ENCODE measurements at regions not wholly inside any gene's neighbourhood (a gene's known extent, or its start where the extent isn't known, plus 50 kb on each side); places are given as distances from the start of the nearest gene placed in this dataset.
"Not testable (repeated sequence)": the region's sequence is repeated elsewhere in the genome, so short reads cannot be mapped to it uniquely, and the experiment has no call there.

DNA sequence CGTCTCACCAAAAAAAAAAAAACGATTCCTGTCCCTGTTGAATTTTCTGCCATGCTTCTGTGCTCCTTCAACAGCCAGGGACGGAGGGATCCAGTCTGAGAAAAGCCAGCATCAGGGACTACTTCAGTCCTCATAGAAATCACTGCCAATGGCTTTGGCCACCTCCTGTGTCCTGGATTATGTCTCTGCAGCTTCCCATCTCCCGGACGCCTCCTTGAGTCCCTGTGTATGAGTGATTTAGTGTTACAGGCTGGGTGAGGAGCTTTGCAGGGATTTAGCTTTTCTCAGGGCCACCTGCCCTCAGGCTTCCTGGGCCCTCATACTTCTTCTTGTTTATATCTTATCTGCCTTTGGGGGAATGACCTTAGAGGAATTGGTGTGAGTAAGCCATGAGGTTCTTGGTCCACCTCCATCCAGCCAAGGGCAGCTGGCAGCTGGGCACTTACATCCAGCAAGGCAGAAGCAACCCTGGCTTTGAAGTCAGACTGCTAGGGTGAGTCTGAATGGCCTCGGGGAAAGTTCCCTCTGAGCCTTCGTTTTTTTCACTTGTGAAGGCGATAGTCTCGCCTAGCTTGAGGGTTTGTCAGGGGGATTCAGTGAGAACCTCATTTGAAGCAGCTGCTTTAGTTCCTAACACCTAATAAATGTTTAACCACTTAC, 65.6 kb downstream of the NPIPB11 start:
- Histone ChIP-seq H4K91ac (ENCODE audit: insufficient read depth, low read depth, low read length) (peak overlapping the region; percentile 75), H3K27ac (ENCODE audit: insufficient read depth, low read length) (peak overlapping the region; percentile 93), H2BK20ac (ENCODE audit: low read depth, low read length) (peak overlapping the region; percentile 80), H3K9ac (ENCODE audit: low read depth, low read length) (peak overlapping the region; percentile 23; the same call in 1 of the 2 replicates), H3K23ac (ENCODE audit: low read depth, low read length) (peak overlapping the region; percentile 78), H3K4ac (ENCODE audit: low read depth, low read length) (peak overlapping the region; percentile 84), H4K5ac (ENCODE audit: low read depth, low read length) (peak overlapping the region; percentile 92; the same call in 1 of the 2 replicates), H4K8ac (ENCODE audit: low read depth in 2 of 2, low read length in 2 of 2) (peak overlapping the region in 1 of 2 experiments; percentile 8; a peak in 1 of 4 replicates), H2BK5ac (ENCODE audit: low read depth, low read length, poor library complexity, severe bottlenecking) (peak overlapping the region; percentile 45), H2AK5ac (ENCODE audit: low read depth, low read length) (peak overlapping the region; percentile 49), H3K14ac (replicated peaks; ENCODE audit: low read depth, low read length) (peak overlapping the region; percentile 87; the same call in 1 of the 2 replicates), H2BK120ac (ENCODE audit: low read depth, low read length) (peak overlapping the region; percentile 83), H3K4me2 (ENCODE audit: low read depth, low read length) (peak overlapping the region; percentile 62; the same call in 1 of the 2 replicates), H3K18ac (ENCODE audit: low read depth, low read length) (peak overlapping the region; percentile 95)
- H3K9me3 ChIP-seq (ENCODE audit: control insufficient read depth, insufficient read depth, low read length); H2AK9ac ChIP-seq (replicated peaks; ENCODE audit: low read depth, low read length, poor library complexity); POLR2A ChIA-PET (ENCODE audit: unreplicated experiment); H2AFZ ChIP-seq (replicated peaks; ENCODE audit: low read length, poor library complexity); H3K79me1 ChIP-seq (ENCODE audit: low read depth in 1 of 2, low read length in 2 of 2); H3K4me3 ChIP-seq (ENCODE audit: insufficient read depth, low read depth, low read length); H3K56ac ChIP-seq (ENCODE audit: extremely low read depth, insufficient read depth, low read length); H3K27me3 ChIP-seq (ENCODE audit: control insufficient read depth, insufficient read depth, low read length); H3K36me3 ChIP-seq (ENCODE audit: control insufficient read depth, insufficient read depth, low read length); H3K4me1 ChIP-seq (ENCODE audit: control insufficient read depth, insufficient read depth, low read length); H4K20me1 ChIP-seq (ENCODE audit: insufficient read depth, low read length); intact Hi-C loops (cut with micrococcal nuclease); H3K9me1 ChIP-seq (ENCODE audit: insufficient read depth, low read length); in situ Hi-C loops (cut with MboI; ENCODE audit: low sequenced_read_pairs); H2BK15ac ChIP-seq (ENCODE audit: low read depth, low read length); BruUV-seq (replicated peaks); dilution Hi-C loops (cut with HindIII; ENCODE audit: low sequenced_read_pairs, unreplicated experiment): not testable (repeated sequence)
- no CpG with 5 or more reads among the region's 9 CpGs for WGBS, 2 experiments (ENCODE audit: extremely low coverage in 2 of 2, insufficient read length in 1 of 2)
- DNase-seq (peak; percentile 28), ATAC-seq (ENCODE audit: low read depth) (peak; percentile 64)
- CTCF ChIA-PET: interaction anchor here (0.6 kb wide), 1 partner anchor 99 kb away, joined by 3 read pairs; no protein-coding TSS in a partner anchor

DNA sequence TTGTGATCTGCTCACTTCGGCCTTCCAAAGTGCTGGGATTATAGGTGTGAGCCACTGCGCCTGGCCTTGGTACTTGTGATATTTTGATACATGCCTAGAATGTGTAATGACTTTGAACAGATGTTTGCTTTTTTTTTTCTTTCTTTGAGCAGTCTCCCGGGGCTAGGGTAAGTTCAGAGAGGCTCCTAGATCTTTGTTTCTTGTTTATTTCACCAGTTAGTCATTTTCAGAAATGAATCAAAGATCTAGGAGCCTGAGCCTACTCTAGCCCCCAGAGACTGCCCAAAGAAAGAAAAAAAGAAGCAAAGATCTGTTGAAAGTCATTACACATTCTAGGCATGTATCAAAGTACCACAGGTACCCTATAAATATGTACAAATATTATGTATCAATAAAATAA, 66.3 kb downstream of the NPIPB11 start:
- H3K18ac ChIP-seq (ENCODE audit: low read depth, low read length); H3K23ac ChIP-seq (ENCODE audit: low read depth, low read length); H3K27ac ChIP-seq (ENCODE audit: insufficient read depth, low read length); H2BK120ac ChIP-seq (ENCODE audit: low read depth, low read length); H4K20me1 ChIP-seq (ENCODE audit: insufficient read depth, low read length); BruUV-seq (replicated peaks); H3K9me3 ChIP-seq (ENCODE audit: control insufficient read depth, insufficient read depth, low read length); H2BK20ac ChIP-seq (ENCODE audit: low read depth, low read length); intact Hi-C loops (cut with micrococcal nuclease); H2BK5ac ChIP-seq (ENCODE audit: low read depth, low read length, poor library complexity, severe bottlenecking); H3K56ac ChIP-seq (ENCODE audit: extremely low read depth, insufficient read depth, low read length); H3K4me2 ChIP-seq (ENCODE audit: low read depth, low read length); H3K4me1 ChIP-seq (ENCODE audit: control insufficient read depth, insufficient read depth, low read length); H4K8ac ChIP-seq (ENCODE audit: low read depth in 2 of 2, low read length in 2 of 2); H3K9ac ChIP-seq (ENCODE audit: low read depth, low read length); H4K91ac ChIP-seq (ENCODE audit: insufficient read depth, low read depth, low read length); H3K4me3 ChIP-seq (ENCODE audit: insufficient read depth, low read depth, low read length); H4K5ac ChIP-seq (ENCODE audit: low read depth, low read length); H2BK15ac ChIP-seq (ENCODE audit: low read depth, low read length); in situ Hi-C loops (cut with MboI; ENCODE audit: low sequenced_read_pairs); H3K9me1 ChIP-seq (ENCODE audit: insufficient read depth, low read length); POLR2A ChIA-PET (ENCODE audit: unreplicated experiment); H3K27me3 ChIP-seq (ENCODE audit: control insufficient read depth, insufficient read depth, low read length); H3K4ac ChIP-seq (ENCODE audit: low read depth, low read length); H3K79me1 ChIP-seq (ENCODE audit: low read depth in 1 of 2, low read length in 2 of 2); H3K14ac ChIP-seq (replicated peaks; ENCODE audit: low read depth, low read length); H3K36me3 ChIP-seq (ENCODE audit: control insufficient read depth, insufficient read depth, low read length); H2AK5ac ChIP-seq (ENCODE audit: low read depth, low read length); H2AK9ac ChIP-seq (replicated peaks; ENCODE audit: low read depth, low read length, poor library complexity); H2AFZ ChIP-seq (replicated peaks; ENCODE audit: low read length, poor library complexity); dilution Hi-C loops (cut with HindIII; ENCODE audit: low sequenced_read_pairs, unreplicated experiment): not testable (repeated sequence)
- CTCF ChIA-PET: interaction anchor here (0.6 kb wide), 1 partner anchor 99 kb away, joined by 3 read pairs; no protein-coding TSS in a partner anchor
- ATAC-seq (ENCODE audit: low read depth) (peak; percentile 58), DNase-seq (peak; percentile 22)
- no CpG with 5 or more reads among the region's 3 CpGs for WGBS, 2 experiments (ENCODE audit: extremely low coverage in 2 of 2, insufficient read length in 1 of 2)

Measured in IMR-90 (cell line).